ENCODE measurements at regions not wholly inside any gene's neighbourhood (a gene's known extent, or its start where the extent isn't known, plus 50 kb on each side); places are given as distances from the start of the nearest gene placed in this dataset.

DNA sequence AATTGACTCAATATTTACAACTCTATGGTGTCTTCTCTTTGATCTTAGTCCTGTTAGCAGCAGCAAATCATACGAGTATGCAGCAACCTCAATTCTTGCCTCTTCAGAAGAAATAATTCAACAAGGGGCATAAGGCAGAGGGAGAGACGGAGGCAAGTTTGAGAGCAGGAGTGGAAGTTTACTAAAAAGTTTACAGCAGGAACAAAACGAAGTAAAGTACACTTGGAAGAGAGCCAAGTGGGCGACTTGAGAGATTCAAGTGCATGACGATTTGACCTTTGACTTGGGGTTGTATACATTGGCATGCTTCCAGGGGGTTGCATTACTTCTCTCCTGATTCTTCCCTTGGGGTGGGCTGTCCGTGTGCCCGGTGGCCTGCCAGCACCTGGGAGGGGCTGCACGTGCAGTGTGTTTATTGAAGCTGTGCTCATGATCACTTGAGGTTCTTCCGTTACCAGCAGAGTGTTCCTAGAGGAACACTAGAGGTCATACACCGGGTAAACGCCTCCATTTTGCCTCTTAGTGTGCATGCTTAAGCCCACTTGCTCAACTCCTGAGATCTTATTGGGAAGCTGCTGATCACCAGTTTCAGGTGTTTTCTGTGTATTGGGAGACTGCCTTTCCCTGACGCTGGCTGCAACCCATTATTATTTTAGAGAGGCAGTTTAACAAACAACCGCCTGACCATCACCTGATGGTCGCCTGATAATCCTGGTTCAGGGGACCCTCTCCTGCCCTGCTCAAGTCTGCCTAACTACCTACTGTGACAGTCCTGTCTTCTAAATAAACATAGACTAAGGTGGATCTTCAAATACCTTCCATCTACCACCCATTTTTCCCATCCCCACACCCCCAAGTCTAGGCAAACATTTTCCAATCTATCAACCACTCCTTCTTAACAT, 172.4 kb upstream of the MYLIP start:
- 33 to 53% (median 37%) methylated on average over 14 of the region's 14 CpGs for WGBS, 5 donors
- Histone ChIP-seq H3K36me3 (no peaks in the 10 kb centered on the region), H3K4me3 (no peak overlapping the region), H3K27ac (no peak overlapping the region), H3K9me3 (no peaks in the 10 kb centered on the region), H3K27me3 (no peaks in the 10 kb centered on the region), H3K4me1 (peaks cover 4 to 23% (median 18%) of the 10 kb centered on the region in 4 donors)
- peak in 1 of 2 donors; percentile 84 for DNase-seq
- intact Hi-C loops (cut with DNase I; ENCODE audit: low total_unique reads), result no loop called here
- no peak for TF ChIP-seq POLR2A (IDR thresholded peaks at IDR 0.05)
- TF ChIP-seq POLR2AphosphoS5 (IDR thresholded peaks at IDR 0.05), result no peak
- TF ChIP-seq CTCF (IDR thresholded peaks at IDR 0.05), result no peak
- TF ChIP-seq EP300 (IDR thresholded peaks at IDR 0.05), result no peak

- TF ChIP-seq POLR2A (IDR thresholded peaks at IDR 0.05), result no peak
- TF ChIP-seq EP300 (IDR thresholded peaks at IDR 0.05), result no peak
- no peak for TF ChIP-seq POLR2AphosphoS5 (IDR thresholded peaks at IDR 0.05)
- no peak for TF ChIP-seq CTCF (IDR thresholded peaks at IDR 0.05)
- H3K9me3 ChIP-seq, result no peaks in the 10 kb centered on the region
- DNase-seq, result no peak
- no peaks in the 10 kb centered on the region for H3K27me3 ChIP-seq
- WGBS, 5 donors, result 72 to 96% (median 88%) methylated on average over 2 to 3 of the region's 3 CpGs
- intact Hi-C loops (cut with DNase I; ENCODE audit: low total_unique reads), result no loop called here
- H3K27ac ChIP-seq, result no peak overlapping the region
- H3K4me3 ChIP-seq, result no peak overlapping the region
- no peaks in the 10 kb centered on the region for H3K36me3 ChIP-seq
- H3K4me1 ChIP-seq, result peaks cover 4 to 24% (median 22%) of the 10 kb centered on the region in 4 donors
Observed at GRCh38 chr6:15955484-15955883, 173.4 kb upstream of the MYLIP start.

DNA sequence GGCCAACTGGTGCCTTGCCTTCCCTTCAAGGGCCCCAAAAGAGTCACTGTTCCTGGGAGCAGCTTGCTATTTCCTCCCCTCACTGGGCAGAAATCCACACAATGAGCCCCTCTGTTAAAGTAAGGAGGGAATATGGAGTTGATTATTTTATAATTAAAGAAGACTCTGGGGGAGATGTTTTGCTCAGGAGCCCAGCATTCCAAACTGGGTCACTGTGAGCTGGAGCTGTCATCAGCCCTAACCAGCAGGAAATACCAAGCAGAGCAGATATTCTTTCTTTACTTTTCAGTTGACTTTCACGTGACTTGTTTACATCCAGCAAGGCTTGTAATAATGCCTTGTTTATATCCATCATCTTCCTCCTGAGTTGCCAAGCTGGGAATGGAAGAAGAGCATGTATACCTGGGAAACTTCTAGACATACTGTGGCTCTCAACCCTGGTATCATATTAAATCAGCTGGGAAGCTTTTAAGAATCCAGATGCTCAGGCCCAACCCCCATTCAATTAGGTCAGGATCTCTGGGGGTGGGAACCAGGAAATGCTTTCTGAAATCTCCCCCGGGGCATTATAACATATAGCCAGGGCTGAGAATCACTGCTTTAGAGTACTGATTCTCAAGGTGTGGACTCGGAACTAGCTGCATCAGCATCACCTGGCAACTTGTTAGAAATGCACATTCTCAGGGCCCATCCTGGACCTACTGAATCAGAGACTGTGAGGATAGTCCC, 175.6 kb upstream of the MYLIP start:
- no peak overlapping the region for H3K4me3 ChIP-seq
- H3K4me1 ChIP-seq, result peaks cover 4 to 39% (median 24%) of the 10 kb centered on the region in 4 donors
- peak in 1 of 2 donors; percentile 39 for DNase-seq
- intact Hi-C loops (cut with DNase I; ENCODE audit: low total_unique reads), result no loop called here
- H3K9me3 ChIP-seq, result no peaks in the 10 kb centered on the region
- H3K27me3 ChIP-seq, result no peaks in the 10 kb centered on the region
- no peak overlapping the region for H3K27ac ChIP-seq
- no peaks in the 10 kb centered on the region for H3K36me3 ChIP-seq
- TF ChIP-seq CTCF (IDR thresholded peaks at IDR 0.05), result no peak
- TF ChIP-seq POLR2A (IDR thresholded peaks at IDR 0.05), result no peak
- no peak for TF ChIP-seq POLR2AphosphoS5 (IDR thresholded peaks at IDR 0.05)
- no peak for TF ChIP-seq EP300 (IDR thresholded peaks at IDR 0.05)
- 44 to 63% (median 50%) methylated on average over 3 of the region's 3 CpGs for WGBS, 5 donors

DNA sequence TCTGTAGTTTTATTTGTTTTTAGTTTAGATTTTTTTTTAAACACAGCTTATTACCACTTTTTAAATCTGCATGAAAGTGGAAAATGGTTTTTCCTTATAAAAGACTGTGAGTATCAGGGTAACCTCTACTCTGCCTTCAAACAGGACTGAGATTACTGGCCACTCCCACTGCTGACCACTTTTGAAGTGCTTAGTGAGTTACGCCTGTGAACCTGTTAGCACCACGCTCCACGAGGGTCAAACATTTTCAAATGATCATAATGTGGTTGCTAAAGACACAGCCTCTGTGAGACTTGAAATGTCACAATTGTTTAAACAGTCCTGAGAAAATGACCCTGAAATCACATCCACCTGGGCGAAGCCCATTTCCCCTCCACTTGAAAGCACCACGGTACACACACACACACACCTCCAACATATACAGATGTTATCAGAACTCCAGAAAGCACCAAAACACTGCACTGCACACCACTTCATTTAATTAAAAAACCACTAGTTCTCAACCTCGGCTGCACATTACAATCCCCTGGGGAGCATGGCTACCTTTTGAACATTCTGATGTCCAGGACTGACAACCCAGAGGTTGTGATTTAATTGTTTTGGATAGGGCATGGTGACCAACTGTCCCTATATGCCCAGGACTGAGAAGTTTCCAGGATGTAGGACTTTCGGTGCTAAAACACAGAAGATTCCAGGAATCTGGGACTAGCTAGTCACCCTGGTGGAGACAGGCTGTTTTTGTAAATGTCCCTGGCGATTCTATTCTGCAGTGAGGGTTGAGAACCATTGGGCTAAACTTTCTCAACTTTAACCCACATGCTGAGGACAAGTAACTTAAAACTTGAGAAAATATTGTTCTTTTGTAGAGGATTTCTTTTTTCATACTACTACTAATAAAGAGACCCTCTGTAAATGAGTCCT, 176.4 kb upstream of the MYLIP start:
- TF ChIP-seq POLR2AphosphoS5 (IDR thresholded peaks at IDR 0.05) (no peak), EP300 (IDR thresholded peaks at IDR 0.05) (no peak), CTCF (IDR thresholded peaks at IDR 0.05) (no peak), POLR2A (IDR thresholded peaks at IDR 0.05) (no peak)
- no peaks in the 10 kb centered on the region for H3K9me3 ChIP-seq
- no peak overlapping the region for H3K4me3 ChIP-seq
- 53 to 76% (median 61%) methylated on average over 8 of the region's 8 CpGs for WGBS, 5 donors
- H3K27me3 ChIP-seq, result no peaks in the 10 kb centered on the region
- H3K36me3 ChIP-seq, result no peaks in the 10 kb centered on the region
- DNase-seq, result peak in 1 of 2 donors; percentile 44
- no peak overlapping the region for H3K27ac ChIP-seq
- peaks cover 4 to 39% (median 24%) of the 10 kb centered on the region in 4 donors for H3K4me1 ChIP-seq
- intact Hi-C loops (cut with DNase I; ENCODE audit: low total_unique reads), result no loop called here

All from stomach (tissue), 8 donors.